ENCODE measurements at regions not wholly inside any gene's neighbourhood (a gene's known extent, or its start where the extent isn't known, plus 50 kb on each side); places are given as distances from the start of the nearest gene placed in this dataset.

DNA sequence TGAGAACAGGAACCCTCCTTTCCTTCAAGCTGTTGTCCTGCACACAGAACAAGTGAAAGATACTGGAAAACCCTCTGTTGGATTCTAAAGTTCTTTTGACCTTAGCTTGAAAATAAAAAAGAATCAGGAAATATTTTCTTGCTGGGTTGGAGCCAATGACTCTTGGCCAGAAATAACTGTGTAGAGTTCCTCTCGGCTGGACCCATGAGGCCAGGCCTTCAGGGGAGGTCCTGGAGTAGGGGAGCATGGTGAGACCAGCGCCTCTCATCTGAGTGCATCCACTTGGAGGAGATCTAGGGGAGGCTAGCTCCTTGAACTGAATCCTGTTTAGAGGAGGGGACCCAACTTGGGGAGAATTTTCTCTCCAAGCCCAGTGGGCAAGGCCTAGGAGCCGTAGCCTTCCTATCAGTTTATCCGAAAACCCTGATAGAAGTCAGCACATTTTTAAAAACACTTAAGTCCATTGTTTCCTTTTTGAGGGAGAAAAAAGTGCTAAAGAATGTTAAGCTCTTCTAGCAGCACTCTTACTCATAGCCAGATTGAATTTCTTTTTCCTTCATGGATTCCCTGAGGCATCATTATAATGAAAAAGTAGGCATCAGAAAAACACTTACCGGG is 635.7 kb upstream of the ANKRD30A start:
- no peak for TF ChIP-seq SUZ12 (IDR thresholded peaks at IDR 0.05; ENCODE audit: extremely low read depth, insufficient read depth, insufficient read length)
- TF ChIP-seq YY1 (IDR thresholded peaks at IDR 0.05; ENCODE audit: insufficient read depth, insufficient read length): no peak
- no peak for TF ChIP-seq ZNF274 (IDR thresholded peaks at IDR 0.05; ENCODE audit: low read depth, low read length)
- Histone ChIP-seq H3K4me1 (ENCODE audit: insufficient read depth, insufficient read length) (no peaks in the 10 kb centered on the region), H3K4me3 (ENCODE audit: insufficient read length, low read depth) (no peak overlapping the region), H3K9me3 (ENCODE audit: insufficient read depth, low read length) (no peaks in the 10 kb centered on the region), H3K36me3 (ENCODE audit: insufficient read depth, insufficient read length, low read length) (no peaks in the 10 kb centered on the region), H3K9ac (ENCODE audit: insufficient read length, low read depth) (no peak overlapping the region), H3K27me3 (ENCODE audit: insufficient read depth, insufficient read length) (no peaks in the 10 kb centered on the region)
- DNase-seq (ENCODE audit: low read depth, low spot score): no peak

DNA sequence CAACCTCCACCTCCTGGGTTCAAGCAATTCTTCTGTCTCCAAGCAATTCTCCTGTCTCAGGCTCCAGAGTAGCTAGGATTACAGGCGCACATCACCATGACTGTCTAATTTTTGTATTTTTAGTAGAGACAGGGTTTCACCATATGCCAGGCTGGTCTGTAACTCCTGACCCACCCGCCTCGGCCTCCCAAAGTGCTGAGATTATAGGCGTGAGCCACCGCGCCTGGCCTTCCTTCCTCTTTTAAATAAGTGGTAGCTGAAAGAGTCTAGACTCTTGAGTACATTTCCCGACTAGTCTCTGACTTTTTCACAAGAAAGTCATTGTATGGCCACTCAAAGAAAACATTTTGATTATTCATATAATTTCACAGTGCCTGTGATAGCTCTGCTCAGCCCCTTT is 636.2 kb upstream of the ANKRD30A start:
- Histone ChIP-seq H3K9me3 (ENCODE audit: insufficient read depth, low read length) (no peaks in the 10 kb centered on the region), H3K36me3 (ENCODE audit: insufficient read depth, insufficient read length, low read length) (no peaks in the 10 kb centered on the region), H3K4me3 (ENCODE audit: insufficient read length, low read depth) (no peak overlapping the region), H3K9ac (ENCODE audit: insufficient read length, low read depth) (no peak overlapping the region), H3K4me1 (ENCODE audit: insufficient read depth, insufficient read length) (no peaks in the 10 kb centered on the region), H3K27me3 (ENCODE audit: insufficient read depth, insufficient read length) (no peaks in the 10 kb centered on the region)
- DNase-seq (ENCODE audit: low read depth, low spot score): no peak
- no peak for TF ChIP-seq ZNF274 (IDR thresholded peaks at IDR 0.05; ENCODE audit: low read depth, low read length)
- TF ChIP-seq SUZ12 (IDR thresholded peaks at IDR 0.05; ENCODE audit: extremely low read depth, insufficient read depth, insufficient read length): no peak
- TF ChIP-seq YY1 (IDR thresholded peaks at IDR 0.05; ENCODE audit: insufficient read depth, insufficient read length): no peak

DNA sequence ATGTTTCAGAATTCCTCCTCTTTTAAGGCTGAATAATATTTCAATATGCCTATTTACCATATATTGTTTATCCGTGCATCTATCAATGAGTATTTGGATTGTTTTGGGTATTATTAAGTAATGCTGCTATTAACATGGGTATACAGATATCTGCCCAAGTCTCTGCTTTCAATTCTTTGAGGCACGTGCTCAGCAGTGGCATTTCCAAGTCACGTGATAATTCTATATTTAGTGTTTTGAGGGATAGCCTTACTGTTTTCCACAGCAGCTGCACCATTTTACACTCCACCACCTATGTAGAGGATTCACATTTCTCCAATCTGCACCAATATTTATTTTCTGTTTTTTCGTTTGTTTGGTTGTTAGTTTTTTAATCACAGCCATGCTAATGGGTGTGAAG is 636.8 kb upstream of the ANKRD30A start:
- TF ChIP-seq ZNF274 (IDR thresholded peaks at IDR 0.05; ENCODE audit: low read depth, low read length) (no peak), YY1 (IDR thresholded peaks at IDR 0.05; ENCODE audit: insufficient read depth, insufficient read length) (no peak), SUZ12 (IDR thresholded peaks at IDR 0.05; ENCODE audit: extremely low read depth, insufficient read depth, insufficient read length) (no peak)
- H3K9ac ChIP-seq (ENCODE audit: insufficient read length, low read depth): no peak overlapping the region
- no peak overlapping the region for H3K4me3 ChIP-seq (ENCODE audit: insufficient read length, low read depth)
- H3K9me3 ChIP-seq (ENCODE audit: insufficient read depth, low read length): no peaks in the 10 kb centered on the region
- no peak for DNase-seq (ENCODE audit: low read depth, low spot score)
- no peaks in the 10 kb centered on the region for H3K4me1 ChIP-seq (ENCODE audit: insufficient read depth, insufficient read length)
- no peaks in the 10 kb centered on the region for H3K27me3 ChIP-seq (ENCODE audit: insufficient read depth, insufficient read length)
- no peaks in the 10 kb centered on the region for H3K36me3 ChIP-seq (ENCODE audit: insufficient read depth, insufficient read length, low read length)

DNA sequence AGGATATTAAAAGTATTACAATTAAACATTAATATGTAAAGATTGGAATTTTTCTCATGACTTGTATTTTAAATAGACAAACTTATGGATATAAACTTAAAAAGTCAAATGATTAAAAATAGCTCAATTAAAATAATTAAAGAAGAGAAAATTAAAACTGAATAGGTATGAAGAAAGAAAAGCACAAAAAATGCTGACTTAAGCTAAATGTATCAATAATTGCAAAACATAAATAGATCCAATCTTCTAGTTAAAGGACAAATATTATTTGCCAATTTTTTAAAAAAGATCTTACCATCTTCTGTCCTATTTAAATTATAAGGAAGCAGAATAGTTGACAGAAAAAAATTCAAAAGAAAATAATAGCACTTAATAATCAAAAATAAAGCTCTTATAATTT is 646.3 kb upstream of the ANKRD30A start:
- Histone ChIP-seq H3K9me3 (ENCODE audit: insufficient read depth, low read length) (no peaks in the 10 kb centered on the region; the same call in 1 of the 2 replicates), H3K4me1 (ENCODE audit: insufficient read depth, insufficient read length) (no peaks in the 10 kb centered on the region), H3K36me3 (ENCODE audit: insufficient read depth, insufficient read length, low read length) (no peaks in the 10 kb centered on the region), H3K4me3 (ENCODE audit: insufficient read length, low read depth) (no peak overlapping the region), H3K9ac (ENCODE audit: insufficient read length, low read depth) (no peak overlapping the region), H3K27me3 (ENCODE audit: insufficient read depth, insufficient read length) (no peaks in the 10 kb centered on the region)
- DNase-seq (ENCODE audit: low read depth, low spot score): no peak
- TF ChIP-seq ZNF274 (IDR thresholded peaks at IDR 0.05; ENCODE audit: low read depth, low read length): no peak
- TF ChIP-seq YY1 (IDR thresholded peaks at IDR 0.05; ENCODE audit: insufficient read depth, insufficient read length): no peak

DNA sequence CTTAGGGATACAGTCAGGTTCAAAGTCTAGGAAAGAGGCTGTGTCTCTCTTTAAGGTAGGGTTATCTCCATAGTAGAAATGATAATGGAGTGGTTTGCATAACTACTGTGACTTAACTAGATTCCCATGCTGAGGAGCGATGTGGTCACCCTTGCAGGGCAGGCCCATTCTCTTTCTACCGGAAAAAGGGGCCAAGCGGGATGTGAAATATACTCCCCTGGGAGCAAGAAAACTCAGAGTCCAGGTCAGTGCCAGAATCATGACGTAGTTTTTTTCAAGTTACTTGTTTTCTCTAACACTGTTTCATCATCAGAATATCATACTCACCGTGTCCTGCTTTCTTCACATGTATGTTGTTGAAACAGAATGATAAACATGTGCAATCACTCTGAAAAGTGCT is 649.0 kb upstream of the ANKRD30A start:
- H3K36me3 ChIP-seq (ENCODE audit: insufficient read depth, insufficient read length, low read length): no peaks in the 10 kb centered on the region
- no peaks in the 10 kb centered on the region for H3K9me3 ChIP-seq (ENCODE audit: insufficient read depth, low read length)
- TF ChIP-seq ZNF274 (IDR thresholded peaks at IDR 0.05; ENCODE audit: low read depth, low read length): no peak
- no peak for TF ChIP-seq SUZ12 (IDR thresholded peaks at IDR 0.05; ENCODE audit: extremely low read depth, insufficient read depth, insufficient read length)
- TF ChIP-seq YY1 (IDR thresholded peaks at IDR 0.05; ENCODE audit: insufficient read depth, insufficient read length): no peak
- no peak overlapping the region for H3K9ac ChIP-seq (ENCODE audit: insufficient read length, low read depth)
- H3K27me3 ChIP-seq (ENCODE audit: insufficient read depth, insufficient read length): no peaks in the 10 kb centered on the region
- DNase-seq (ENCODE audit: low read depth, low spot score): no peak
- no peaks in the 10 kb centered on the region for H3K4me1 ChIP-seq (ENCODE audit: insufficient read depth, insufficient read length)
- H3K4me3 ChIP-seq (ENCODE audit: insufficient read length, low read depth): no peak overlapping the region

DNA sequence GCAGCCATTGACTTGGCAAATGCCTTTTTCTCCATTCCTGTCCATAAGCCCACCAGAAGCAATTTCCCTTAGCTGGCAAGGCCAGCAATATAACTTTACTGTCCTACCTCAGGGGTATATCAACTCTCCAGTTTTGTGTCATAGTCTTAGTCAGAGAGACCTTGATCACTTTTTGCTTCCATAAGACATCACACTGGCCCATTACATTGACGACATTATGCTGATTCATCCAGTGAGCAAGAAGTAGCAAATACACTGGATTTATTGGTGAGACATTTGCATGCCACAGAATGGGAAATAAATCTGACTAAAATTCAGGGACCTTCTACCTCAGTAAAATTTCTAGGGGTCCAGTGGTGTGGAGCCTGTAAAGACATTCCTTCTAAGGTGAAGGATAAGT is 649.7 kb upstream of the ANKRD30A start:
- DNase-seq (ENCODE audit: low read depth, low spot score): no peak
- Histone ChIP-seq H3K4me1 (ENCODE audit: insufficient read depth, insufficient read length) (no peaks in the 10 kb centered on the region), H3K27me3 (ENCODE audit: insufficient read depth, insufficient read length) (no peaks in the 10 kb centered on the region), H3K9ac (ENCODE audit: insufficient read length, low read depth) (no peak overlapping the region), H3K36me3 (ENCODE audit: insufficient read depth, insufficient read length, low read length) (no peaks in the 10 kb centered on the region), H3K9me3 (ENCODE audit: insufficient read depth, low read length) (no peaks in the 10 kb centered on the region), H3K4me3 (ENCODE audit: insufficient read length, low read depth) (no peak overlapping the region)
- TF ChIP-seq YY1 (IDR thresholded peaks at IDR 0.05; ENCODE audit: insufficient read depth, insufficient read length) (no peak), SUZ12 (IDR thresholded peaks at IDR 0.05; ENCODE audit: extremely low read depth, insufficient read depth, insufficient read length) (no peak), ZNF274 (IDR thresholded peaks at IDR 0.05; ENCODE audit: low read depth, low read length) (no peak)

DNA sequence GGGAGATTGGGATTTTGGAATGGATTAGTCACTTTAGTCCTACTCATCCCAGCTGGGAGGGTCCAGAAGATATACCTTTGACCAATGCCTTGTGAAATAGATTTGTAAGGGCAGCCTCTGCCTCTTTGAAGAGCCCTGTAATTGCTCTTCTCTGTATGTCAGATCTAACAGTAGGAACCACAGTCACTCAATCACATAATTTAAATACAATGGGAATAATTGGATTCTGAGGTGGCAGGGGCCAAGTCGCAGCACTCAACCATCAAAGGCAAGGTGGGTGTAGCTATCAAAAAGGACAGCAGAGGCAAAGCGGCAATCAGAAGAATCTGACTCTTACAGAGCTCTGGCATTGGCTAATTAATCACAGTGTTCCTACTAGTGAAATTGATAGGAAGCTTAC is 650.9 kb upstream of the ANKRD30A start:
- Histone ChIP-seq H3K4me1 (ENCODE audit: insufficient read depth, insufficient read length) (no peaks in the 10 kb centered on the region), H3K9me3 (ENCODE audit: insufficient read depth, low read length) (no peaks in the 10 kb centered on the region), H3K4me3 (ENCODE audit: insufficient read length, low read depth) (no peak overlapping the region), H3K9ac (ENCODE audit: insufficient read length, low read depth) (no peak overlapping the region), H3K36me3 (ENCODE audit: insufficient read depth, insufficient read length, low read length) (no peaks in the 10 kb centered on the region), H3K27me3 (ENCODE audit: insufficient read depth, insufficient read length) (no peaks in the 10 kb centered on the region)
- TF ChIP-seq YY1 (IDR thresholded peaks at IDR 0.05; ENCODE audit: insufficient read depth, insufficient read length) (no peak), SUZ12 (IDR thresholded peaks at IDR 0.05; ENCODE audit: extremely low read depth, insufficient read depth, insufficient read length) (no peak)
- no peak for DNase-seq (ENCODE audit: low read depth, low spot score)

All from NT2/D1 (cell line).